SK-N-SH treated with all-trans-retinoic acid at 6 μM for 48 hours (cell line): ENCODE measurements at regions not wholly inside any gene's neighbourhood (a gene's known extent, or its start where the extent isn't known, plus 50 kb on each side); places are given as distances from the start of the nearest gene placed in this dataset.

ENCODE experiments used
- ATAC-seq: fragments of 200-7000 bp; cut with Tn5 transposase; 3 replicates; pipeline ENCODE4 v1.9.1; 2020; ENCODE audit warnings: mild to moderate bottlenecking, moderate library complexity
- BACH2 ChIP-seq: fragments of 250-450 bp; sonication (Bioruptor Pico); IDR thresholded peaks from 2 replicates; pipeline ENCODE4 v1.9.0; 2021; ENCODE audit warnings: mild to moderate bottlenecking, borderline replicate concordance
- CSDC2 ChIP-seq: fragments of 250-450 bp; sonication (Bioruptor Pico); IDR thresholded peaks from 2 replicates; pipeline ENCODE4 v1.5.0; 2020; ENCODE audit warnings: mild to moderate bottlenecking, moderate library complexity
- ESRRG ChIP-seq: fragments of 250-450 bp; sonication (Bioruptor Pico); IDR thresholded peaks from 2 replicates; pipeline ENCODE4 v1.6.1; 2021; ENCODE audit warnings: mild to moderate bottlenecking
- GLIS3 ChIP-seq: fragments of 250-450 bp; sonication (Bioruptor Pico); IDR thresholded peaks from 2 replicates; pipeline ENCODE4 v1.5.0; 2020; ENCODE audit warnings: mild to moderate bottlenecking, moderate library complexity
- ISL1 ChIP-seq: fragments of 250-450 bp; sonication (Bioruptor Pico); IDR thresholded peaks from 2 replicates; pipeline ENCODE4 v2.1.2; 2022; ENCODE audit warnings: mild to moderate bottlenecking, moderate library complexity
- OSR1 ChIP-seq: fragments of 250-450 bp; sonication (Bioruptor Pico); IDR thresholded peaks from 2 replicates; pipeline ENCODE4 v1.8.0; 2022; ENCODE audit warnings: moderate library complexity, mild to moderate bottlenecking, inconsistent platforms
- PATZ1 ChIP-seq: fragments of 250-450 bp; sonication (Bioruptor Pico); IDR thresholded peaks from 2 replicates; pipeline ENCODE4 v1.8.0; 2020; ENCODE audit warnings: mild to moderate bottlenecking, moderate library complexity, borderline replicate concordance
- PPARA ChIP-seq: fragments of 250-450 bp; sonication (Bioruptor Pico); IDR thresholded peaks from 2 replicates; pipeline ENCODE4 v1.5.0; 2020; ENCODE audit warnings: mild to moderate bottlenecking, borderline replicate concordance
- SNAI2 ChIP-seq: fragments of 250-450 bp; sonication (Bioruptor Pico); IDR thresholded peaks from 2 replicates; pipeline ENCODE4 v1.5.0; 2020; ENCODE audit warnings: mild to moderate bottlenecking, moderate library complexity
- TCF4 ChIP-seq: fragments of 250-450 bp; sonication (Bioruptor Pico); IDR thresholded peaks from 2 replicates; pipeline ENCODE4 v1.8.0; 2021; ENCODE audit warnings: mild to moderate bottlenecking, moderate library complexity, borderline replicate concordance
- TOX ChIP-seq: fragments of 250-450 bp; sonication (Bioruptor Pico); IDR thresholded peaks from 2 replicates; pipeline ENCODE4 v1.8.0; 2021; ENCODE audit warnings: mild to moderate bottlenecking, moderate library complexity, borderline replicate concordance
- TSHZ2 ChIP-seq: fragments of 250-450 bp; sonication (Bioruptor Pico); IDR thresholded peaks from 2 replicates; pipeline ENCODE4 v1.5.0; 2020; ENCODE audit warnings: mild to moderate bottlenecking, moderate library complexity
- ZC3H10 ChIP-seq: fragments of 250-450 bp; sonication (Bioruptor Pico); IDR thresholded peaks from 2 replicates; pipeline ENCODE4 v1.5.1; 2021; ENCODE audit warnings: mild to moderate bottlenecking, moderate library complexity
- ZFP3 ChIP-seq: fragments of 250-450 bp; sonication (Bioruptor Pico); IDR thresholded peaks from 2 replicates; pipeline ENCODE4 v1.5.0; 2020; ENCODE audit warnings: mild to moderate bottlenecking, moderate library complexity
- ZFP30 ChIP-seq: fragments of 450-650 bp; formaldehyde crosslinking; IDR thresholded peaks from 2 replicates; pipeline ENCODE4 v1.5.0; 2022; ENCODE audit warnings: mild to moderate bottlenecking, moderate library complexity
- ZNF70 ChIP-seq: fragments of 450-650 bp; formaldehyde crosslinking; IDR thresholded peaks from 2 replicates; pipeline ENCODE4 v1.5.0; 2020; ENCODE audit warnings: mild to moderate bottlenecking, moderate library complexity
- ZNF8 ChIP-seq: fragments of 450-650 bp; formaldehyde crosslinking; IDR thresholded peaks from 2 replicates; pipeline ENCODE4 v1.5.0; 2020; ENCODE audit warnings: mild to moderate bottlenecking, moderate library complexity
- TF ChIP-seq, protein P1 (sequence below): fragments of 250-450 bp; sonication (Bioruptor Pico); IDR thresholded peaks from 2 replicates; pipeline ENCODE4 v1.8.0; 2021; ENCODE audit warnings: low read depth, mild to moderate bottlenecking, moderate library complexity, borderline replicate concordance
- TF ChIP-seq, protein P2 (sequence below): fragments of 250-450 bp; sonication (Bioruptor Pico); IDR thresholded peaks from 2 replicates; pipeline ENCODE4 v1.5.1; 2021; ENCODE audit warnings: mild to moderate bottlenecking, moderate library complexity
- TF ChIP-seq, protein P3 (sequence below): fragments of 250-450 bp; sonication (Bioruptor Pico); IDR thresholded peaks from 2 replicates; pipeline ENCODE4 v1.5.1; 2020; ENCODE audit warnings: low read depth, mild to moderate bottlenecking, moderate library complexity

GRCh38 chr3:194070634-194071409, 65.1 kb upstream of the HES1 start (continued):
- no peak for TF ChIP-seq PPARA (CRISPR knock-in tag)
- peak; percentile 8; the same call in 1 of the 2 replicates for TF ChIP-seq ISL1 (CRISPR knock-in tag)
- TF ChIP-seq TOX (CRISPR knock-in tag): no peak
- TF ChIP-seq GLIS3: no peak
- TF ChIP-seq BACH2 (CRISPR knock-in tag): no peak
- no peak for TF ChIP-seq TCF4 (CRISPR knock-in tag)
- TF ChIP-seq ZC3H10: no peak
- no peak; the same call in 1 of the 2 replicates for TF ChIP-seq ZNF70 (CRISPR knock-in tag)
- TF ChIP-seq ESRRG: 0 out of 2 replicates have a peak, but pooled peaks have one; percentile 61

DNA sequence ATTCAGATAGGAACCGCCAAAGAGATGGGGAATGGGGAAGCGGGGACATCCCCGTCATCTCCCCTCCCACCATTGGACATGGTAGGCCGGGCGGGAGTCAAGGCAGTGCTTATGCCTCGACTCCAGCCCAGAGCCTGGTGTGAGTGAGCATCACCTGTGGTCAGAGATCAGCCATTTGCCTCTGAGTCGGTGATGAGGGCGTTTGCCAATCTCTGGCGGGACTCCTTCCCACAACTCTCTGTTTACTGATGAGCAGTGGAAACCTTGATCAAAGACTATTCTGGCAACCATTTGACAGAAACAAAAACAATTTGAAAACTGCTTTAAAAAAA, 63.9 kb upstream of the HES1 start:
- TF ChIP-seq PPARA (CRISPR knock-in tag) (no peak), ZNF8 (CRISPR knock-in tag) (no peak), SNAI2 (no peak), ZFP3 (CRISPR knock-in tag) (no peak), PATZ1 (no peak)
- TF ChIP-seq, protein P1, sequence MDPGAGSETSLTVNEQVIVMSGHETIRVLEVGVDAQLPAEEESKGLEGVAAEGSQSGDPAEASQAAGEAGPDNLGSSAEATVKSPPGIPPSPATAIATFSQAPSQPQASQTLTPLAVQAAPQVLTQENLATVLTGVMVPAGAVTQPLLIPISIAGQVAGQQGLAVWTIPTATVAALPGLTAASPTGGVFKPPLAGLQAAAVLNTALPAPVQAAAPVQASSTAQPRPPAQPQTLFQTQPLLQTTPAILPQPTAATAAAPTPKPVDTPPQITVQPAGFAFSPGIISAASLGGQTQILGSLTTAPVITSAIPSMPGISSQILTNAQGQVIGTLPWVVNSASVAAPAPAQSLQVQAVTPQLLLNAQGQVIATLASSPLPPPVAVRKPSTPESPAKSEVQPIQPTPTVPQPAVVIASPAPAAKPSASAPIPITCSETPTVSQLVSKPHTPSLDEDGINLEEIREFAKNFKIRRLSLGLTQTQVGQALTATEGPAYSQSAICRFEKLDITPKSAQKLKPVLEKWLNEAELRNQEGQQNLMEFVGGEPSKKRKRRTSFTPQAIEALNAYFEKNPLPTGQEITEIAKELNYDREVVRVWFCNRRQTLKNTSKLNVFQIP (CRISPR knock-in tag): no peak
- TF ChIP-seq, protein P2, sequence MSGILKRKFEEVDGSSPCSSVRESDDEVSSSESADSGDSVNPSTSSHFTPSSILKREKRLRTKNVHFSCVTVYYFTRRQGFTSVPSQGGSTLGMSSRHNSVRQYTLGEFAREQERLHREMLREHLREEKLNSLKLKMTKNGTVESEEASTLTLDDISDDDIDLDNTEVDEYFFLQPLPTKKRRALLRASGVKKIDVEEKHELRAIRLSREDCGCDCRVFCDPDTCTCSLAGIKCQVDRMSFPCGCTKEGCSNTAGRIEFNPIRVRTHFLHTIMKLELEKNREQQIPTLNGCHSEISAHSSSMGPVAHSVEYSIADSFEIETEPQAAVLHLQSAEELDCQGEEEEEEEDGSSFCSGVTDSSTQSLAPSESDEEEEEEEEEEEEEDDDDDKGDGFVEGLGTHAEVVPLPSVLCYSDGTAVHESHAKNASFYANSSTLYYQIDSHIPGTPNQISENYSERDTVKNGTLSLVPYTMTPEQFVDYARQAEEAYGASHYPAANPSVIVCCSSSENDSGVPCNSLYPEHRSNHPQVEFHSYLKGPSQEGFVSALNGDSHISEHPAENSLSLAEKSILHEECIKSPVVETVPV: no peak
- ATAC-seq: no peak

DNA sequence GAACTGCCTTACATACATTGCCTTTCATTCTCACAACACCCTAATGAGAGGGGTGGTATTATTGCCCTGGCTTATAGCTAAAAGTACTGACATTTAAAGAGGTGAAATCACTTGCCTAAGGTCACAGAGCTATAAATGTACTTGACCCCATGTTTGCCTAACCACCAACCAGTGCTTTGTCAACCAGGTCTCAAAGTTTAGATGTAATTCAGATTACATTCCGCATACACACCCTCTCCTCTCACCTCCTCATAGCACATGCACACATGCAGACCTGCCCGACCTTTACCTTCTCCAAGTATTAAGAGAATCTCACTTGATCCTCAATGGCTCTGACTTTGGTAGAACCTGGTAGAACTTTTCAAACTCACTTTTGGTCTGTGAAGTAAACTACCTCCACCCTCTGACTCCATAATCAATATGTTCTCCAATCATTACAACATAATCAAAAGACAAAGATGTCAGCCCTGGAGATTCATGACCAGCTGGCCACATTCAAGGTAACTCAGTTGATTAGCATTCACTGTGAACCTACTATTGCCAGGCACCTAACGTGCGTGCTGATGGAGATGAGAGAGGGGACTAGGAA, 63.2 kb upstream of the HES1 start:
- TF ChIP-seq ZFP3 (CRISPR knock-in tag): no peak
- no peak for TF ChIP-seq CSDC2
- TF ChIP-seq OSR1: no peak
- no peak for TF ChIP-seq BACH2 (CRISPR knock-in tag)
- TF ChIP-seq ZNF8 (CRISPR knock-in tag): no peak
- TF ChIP-seq ZFP30 (CRISPR knock-in tag): no peak
- TF ChIP-seq, protein P1 (CRISPR knock-in tag): no peak
- TF ChIP-seq TCF4 (CRISPR knock-in tag): no peak
- TF ChIP-seq GLIS3: no peak
- TF ChIP-seq TSHZ2 (CRISPR knock-in tag): no peak
- no peak for TF ChIP-seq ESRRG
- TF ChIP-seq TOX (CRISPR knock-in tag): no peak
- no peak for TF ChIP-seq ZC3H10
- TF ChIP-seq, protein P3, sequence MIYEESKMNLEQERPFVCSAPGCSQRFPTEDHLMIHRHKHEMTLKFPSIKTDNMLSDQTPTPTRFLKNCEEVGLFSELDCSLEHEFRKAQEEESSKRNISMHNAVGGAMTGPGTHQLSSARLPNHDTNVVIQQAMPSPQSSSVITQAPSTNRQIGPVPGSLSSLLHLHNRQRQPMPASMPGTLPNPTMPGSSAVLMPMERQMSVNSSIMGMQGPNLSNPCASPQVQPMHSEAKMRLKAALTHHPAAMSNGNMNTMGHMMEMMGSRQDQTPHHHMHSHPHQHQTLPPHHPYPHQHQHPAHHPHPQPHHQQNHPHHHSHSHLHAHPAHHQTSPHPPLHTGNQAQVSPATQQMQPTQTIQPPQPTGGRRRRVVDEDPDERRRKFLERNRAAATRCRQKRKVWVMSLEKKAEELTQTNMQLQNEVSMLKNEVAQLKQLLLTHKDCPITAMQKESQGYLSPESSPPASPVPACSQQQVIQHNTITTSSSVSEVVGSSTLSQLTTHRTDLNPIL (CRISPR knock-in tag): no peak
- TF ChIP-seq SNAI2: no peak
- TF ChIP-seq PATZ1: no peak
- ATAC-seq: no peak
